ENCODE measurements at regions not wholly inside any gene's neighbourhood (a gene's known extent, or its start where the extent isn't known, plus 50 kb on each side); places are given as distances from the start of the nearest gene placed in this dataset.
A peak's percentile ranks its signal among the peaks of the same experiment; 100 is the strongest.

DNA sequence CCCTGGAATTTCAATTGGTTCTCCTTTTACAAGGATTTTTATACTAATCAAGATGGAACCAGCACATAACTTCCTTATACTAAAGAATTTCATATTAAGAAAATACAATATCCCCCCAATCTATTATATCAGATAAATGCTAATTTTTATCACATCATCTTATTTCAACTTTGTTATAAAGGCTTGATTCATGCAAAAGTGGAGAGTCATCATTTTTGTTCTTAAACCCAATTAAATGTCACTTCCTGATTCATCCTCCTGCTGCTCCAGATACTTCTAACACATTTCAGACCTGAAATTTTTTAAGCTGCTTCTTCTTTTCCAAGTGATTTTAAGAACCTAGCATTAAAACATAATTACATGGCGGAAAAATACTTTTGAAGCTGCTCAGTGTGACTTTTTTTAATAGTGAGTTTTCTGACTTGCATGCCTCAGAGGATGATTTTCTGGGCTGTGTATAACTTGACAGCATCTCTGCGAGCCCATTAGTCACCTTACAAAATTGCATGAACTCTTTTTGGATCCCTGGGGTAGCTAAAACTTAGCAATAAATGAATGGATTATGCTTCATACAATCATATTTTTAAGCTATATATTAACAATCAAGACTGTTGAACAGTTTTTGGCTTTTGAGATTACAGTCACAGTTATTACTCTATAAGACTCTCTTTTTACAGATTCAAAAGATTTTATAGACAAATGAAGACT lies 134.1 kb downstream of the ELOVL4 start:
- no peaks in the 10 kb centered on the region for H3K4me1 ChIP-seq
- WGBS, 5 donors, result 69 to 97% (median 93%) methylated on average over 2 of the region's 2 CpGs
- no peaks in the 10 kb centered on the region for H3K27me3 ChIP-seq
- intact Hi-C loops (cut with DNase I; ENCODE audit: low total_unique reads), result no loop called here
- no peak overlapping the region for H3K27ac ChIP-seq
- TF ChIP-seq EP300 (IDR thresholded peaks at IDR 0.05), result no peak
- no peak for TF ChIP-seq POLR2A (IDR thresholded peaks at IDR 0.05)
- TF ChIP-seq, protein P1, sequence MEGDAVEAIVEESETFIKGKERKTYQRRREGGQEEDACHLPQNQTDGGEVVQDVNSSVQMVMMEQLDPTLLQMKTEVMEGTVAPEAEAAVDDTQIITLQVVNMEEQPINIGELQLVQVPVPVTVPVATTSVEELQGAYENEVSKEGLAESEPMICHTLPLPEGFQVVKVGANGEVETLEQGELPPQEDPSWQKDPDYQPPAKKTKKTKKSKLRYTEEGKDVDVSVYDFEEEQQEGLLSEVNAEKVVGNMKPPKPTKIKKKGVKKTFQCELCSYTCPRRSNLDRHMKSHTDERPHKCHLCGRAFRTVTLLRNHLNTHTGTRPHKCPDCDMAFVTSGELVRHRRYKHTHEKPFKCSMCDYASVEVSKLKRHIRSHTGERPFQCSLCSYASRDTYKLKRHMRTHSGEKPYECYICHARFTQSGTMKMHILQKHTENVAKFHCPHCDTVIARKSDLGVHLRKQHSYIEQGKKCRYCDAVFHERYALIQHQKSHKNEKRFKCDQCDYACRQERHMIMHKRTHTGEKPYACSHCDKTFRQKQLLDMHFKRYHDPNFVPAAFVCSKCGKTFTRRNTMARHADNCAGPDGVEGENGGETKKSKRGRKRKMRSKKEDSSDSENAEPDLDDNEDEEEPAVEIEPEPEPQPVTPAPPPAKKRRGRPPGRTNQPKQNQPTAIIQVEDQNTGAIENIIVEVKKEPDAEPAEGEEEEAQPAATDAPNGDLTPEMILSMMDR (IDR thresholded peaks at IDR 0.05), result no peak
- no peaks in the 10 kb centered on the region for H3K36me3 ChIP-seq
- no peak for DNase-seq
- no peak overlapping the region for H3K4me3 ChIP-seq
- H3K9me3 ChIP-seq, result no peaks in the 10 kb centered on the region

DNA sequence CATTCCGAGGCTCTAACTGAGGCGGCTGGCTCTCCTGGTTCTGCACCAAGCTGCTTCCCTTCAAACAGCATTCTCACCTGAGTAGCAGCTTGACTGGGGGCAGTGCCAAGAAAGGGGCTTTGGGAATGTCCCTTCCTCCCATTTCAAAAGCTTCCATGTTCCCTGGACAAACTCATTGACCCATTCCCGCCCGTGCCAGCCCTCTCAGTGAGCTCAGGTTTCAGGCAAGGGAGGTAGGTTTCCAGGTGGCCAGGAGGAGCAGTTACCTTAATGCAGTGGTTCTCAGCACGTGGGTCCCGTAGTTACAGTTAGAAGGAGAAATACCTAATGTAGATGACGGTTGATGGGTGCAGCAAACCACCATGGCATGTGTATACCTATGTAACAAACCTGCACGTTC lies 135.2 kb downstream of the ELOVL4 start:
- 77 to 86% (median 82%) methylated on average over 8 of the region's 8 CpGs for WGBS, 5 donors
- intact Hi-C loops (cut with DNase I; ENCODE audit: low total_unique reads), result no loop called here

GRCh38 chr6:79810871-79811270 lies 136.5 kb downstream of the ELOVL4 start:
- no peaks in the 10 kb centered on the region for H3K36me3 ChIP-seq
- 26 to 54% (median 38%) methylated on average over 3 of the region's 3 CpGs for WGBS, 5 donors
- peaks cover 0 to 6% (median 0%) of the 10 kb centered on the region in 4 donors for H3K9me3 ChIP-seq
- DNase-seq, result no peak
- intact Hi-C loops (cut with DNase I; ENCODE audit: low total_unique reads), result no loop called here
- H3K4me1 ChIP-seq, result no peaks in the 10 kb centered on the region
- H3K4me3 ChIP-seq, result no peak overlapping the region
- no peaks in the 10 kb centered on the region for H3K27me3 ChIP-seq
- H3K27ac ChIP-seq, result no peak overlapping the region
- TF ChIP-seq POLR2AphosphoS5 (IDR thresholded peaks at IDR 0.05) (no peak), EP300 (IDR thresholded peaks at IDR 0.05) (no peak), POLR2A (IDR thresholded peaks at IDR 0.05) (no peak)
- TF ChIP-seq, protein P1 (IDR thresholded peaks at IDR 0.05), result no peak

More for the DNA sequence above, 135.2 kb downstream of the ELOVL4 start:
- no peaks in the 10 kb centered on the region for H3K27me3 ChIP-seq
- H3K9me3 ChIP-seq, result no peaks in the 10 kb centered on the region
- TF ChIP-seq POLR2AphosphoS5 (IDR thresholded peaks at IDR 0.05), result no peak
- H3K4me3 ChIP-seq, result no peak overlapping the region
- no peaks in the 10 kb centered on the region for H3K4me1 ChIP-seq
- no peaks in the 10 kb centered on the region for H3K36me3 ChIP-seq
- H3K27ac ChIP-seq, result no peak overlapping the region
- DNase-seq, result no peak

GRCh38 chr6:79810185-79810705 lies 137.1 kb downstream of the ELOVL4 start:
- H3K36me3 ChIP-seq, result no peaks in the 10 kb centered on the region

More at GRCh38 chr6:79810185-79810705, 137.1 kb downstream of the ELOVL4 start:
- intact Hi-C loops (cut with DNase I; ENCODE audit: low total_unique reads), result no loop called here
- H3K27me3 ChIP-seq, result no peaks in the 10 kb centered on the region
- TF ChIP-seq POLR2AphosphoS5 (IDR thresholded peaks at IDR 0.05), result no peak
- no peak for TF ChIP-seq EP300 (IDR thresholded peaks at IDR 0.05)
- TF ChIP-seq POLR2A (IDR thresholded peaks at IDR 0.05), result no peak
- TF ChIP-seq, protein P1 (IDR thresholded peaks at IDR 0.05), result no peak
- H3K9me3 ChIP-seq, result peaks cover 0 to 6% (median 0%) of the 10 kb centered on the region in 4 donors
- no peaks in the 10 kb centered on the region for H3K4me1 ChIP-seq
- no peak overlapping the region for H3K27ac ChIP-seq
- DNase-seq, result peak in 1 of 2 donors; percentile 51
- 51 to 67% (median 64%) methylated on average over 10 of the region's 10 CpGs for WGBS, 5 donors
- H3K4me3 ChIP-seq, result no peak overlapping the region

Measured in stomach (tissue), 8 donors.